Activated CD4-positive, alpha-beta memory T cell treated with anti-CD3 and anti-CD28 coated beads for 36 hours (primary cell): ENCODE measurements at regions not wholly inside any gene's neighbourhood (a gene's known extent, or its start where the extent isn't known, plus 50 kb on each side); places are given as distances from the start of the nearest gene placed in this dataset.

Experiments
- CTCF ChIA-PET: fragments of 350-600 bp; sonication (Branson Sonifier 250); formaldehyde crosslinking; loops from one replicate; lab custom pipeline; 2021; ENCODE audit warnings: antibody characterized with exemption, inconsistent platforms; lab: Charles Lee
- POLR2A ChIA-PET: fragments of 350-600 bp; sonication (Branson Sonifier 250); formaldehyde crosslinking; loops from one replicate; lab custom pipeline; 2021; ENCODE audit warnings: antibody characterized with exemption; lab: Charles Lee
- DNase-seq: peaks from one replicate; pipeline ENCODE4 v3.0.0-alpha.2; 2020
- H3K27ac Mint-ChIP-seq: one replicate; pipeline ENCODE4 v1.8.0; 2021; ENCODE audit warnings: mixed read lengths
- H3K27me3 Mint-ChIP-seq: one replicate; pipeline ENCODE4 v1.8.0; 2021; ENCODE audit warnings: mixed read lengths
- H3K36me3 Mint-ChIP-seq: one replicate; pipeline ENCODE4 v1.8.0; 2021; ENCODE audit warnings: mixed read lengths
- H3K4me1 Mint-ChIP-seq: one replicate; pipeline ENCODE4 v1.8.0; 2021; ENCODE audit warnings: low read depth, mixed read lengths
- H3K4me3 Mint-ChIP-seq: one replicate; pipeline ENCODE4 v1.8.0; 2021; ENCODE audit warnings: mild to moderate bottlenecking, mixed read lengths
- H3K9me3 Mint-ChIP-seq: one replicate; pipeline ENCODE4 v1.8.0; 2021; ENCODE audit warnings: mixed read lengths
- intact Hi-C: fragments of 100-400 bp; cut with micrococcal nuclease; formaldehyde crosslinking; loops from one replicate; pipeline ENCODE4 v1.15.1; 2023

GRCh38 chr5:97797994-97798451 is 615.0 kb upstream of the RIOK2 start:
- ChIA-PET POLR2A (no interaction called here), CTCF (no interaction called here)
- Mint-ChIP-seq H3K27ac (no peak overlapping the region), H3K36me3 (no peaks in the 10 kb centered on the region), H3K4me1 (no peaks in the 10 kb centered on the region), H3K27me3 (no peaks in the 10 kb centered on the region), H3K4me3 (no peak overlapping the region), H3K9me3 (peaks cover 6% of the 10 kb centered on the region)
- no peak for DNase-seq
- intact Hi-C loops: no loop called here

GRCh38 chr5:97801461-97801860 is 618.4 kb upstream of the RIOK2 start:
- Mint-ChIP-seq H3K27ac (no peak overlapping the region), H3K27me3 (no peaks in the 10 kb centered on the region), H3K4me1 (no peaks in the 10 kb centered on the region), H3K36me3 (no peaks in the 10 kb centered on the region), H3K9me3 (peaks cover 15% of the 10 kb centered on the region), H3K4me3 (no peak overlapping the region)
- no peak for DNase-seq
- POLR2A ChIA-PET: no interaction called here
- intact Hi-C loops: no loop called here
- CTCF ChIA-PET: no interaction called here

- no peaks in the 10 kb centered on the region for H3K27me3 Mint-ChIP-seq
- peaks cover 2% of the 10 kb centered on the region for H3K9me3 Mint-ChIP-seq
- intact Hi-C loops: no loop called here
- ChIA-PET CTCF (no interaction called here), POLR2A (no interaction called here)
- H3K4me3 Mint-ChIP-seq: no peak overlapping the region
- H3K4me1 Mint-ChIP-seq: no peaks in the 10 kb centered on the region
- no peaks in the 10 kb centered on the region for H3K36me3 Mint-ChIP-seq
- DNase-seq: no peak
- H3K27ac Mint-ChIP-seq: no peak overlapping the region
Observed at GRCh38 chr5:97820138-97820537, 637.1 kb upstream of the RIOK2 start.

GRCh38 chr5:97832645-97833296 is 649.7 kb upstream of the RIOK2 start:
- DNase-seq: no peak
- no peaks in the 10 kb centered on the region for H3K4me1 Mint-ChIP-seq
- no peaks in the 10 kb centered on the region for H3K36me3 Mint-ChIP-seq
- H3K4me3 Mint-ChIP-seq: no peak overlapping the region
- POLR2A ChIA-PET: no interaction called here
- CTCF ChIA-PET: no interaction called here
- intact Hi-C loops: no loop called here
- no peaks in the 10 kb centered on the region for H3K27me3 Mint-ChIP-seq
- H3K27ac Mint-ChIP-seq: no peak overlapping the region
- H3K9me3 Mint-ChIP-seq: no peaks in the 10 kb centered on the region

- no peak for DNase-seq
- POLR2A ChIA-PET: no interaction called here
- H3K4me3 Mint-ChIP-seq: no peak overlapping the region
- H3K4me1 Mint-ChIP-seq: no peaks in the 10 kb centered on the region
- H3K9me3 Mint-ChIP-seq: no peaks in the 10 kb centered on the region
- no peaks in the 10 kb centered on the region for H3K27me3 Mint-ChIP-seq
- no peaks in the 10 kb centered on the region for H3K36me3 Mint-ChIP-seq
- intact Hi-C loops: no loop called here
- CTCF ChIA-PET: no interaction called here
- no peak overlapping the region for H3K27ac Mint-ChIP-seq
Observed at GRCh38 chr5:97834561-97834960, 651.5 kb upstream of the RIOK2 start.

- ChIA-PET CTCF (no interaction called here), POLR2A (no interaction called here)
- no peak for DNase-seq
- no peak overlapping the region for H3K27ac Mint-ChIP-seq
- H3K4me1 Mint-ChIP-seq: no peaks in the 10 kb centered on the region
- H3K36me3 Mint-ChIP-seq: no peaks in the 10 kb centered on the region
- intact Hi-C loops: no loop called here
- no peaks in the 10 kb centered on the region for H3K9me3 Mint-ChIP-seq
- no peak overlapping the region for H3K4me3 Mint-ChIP-seq
- no peaks in the 10 kb centered on the region for H3K27me3 Mint-ChIP-seq
Observed at GRCh38 chr5:97835112-97835511, 652.1 kb upstream of the RIOK2 start.

GRCh38 chr5:97836816-97837215 is 653.8 kb upstream of the RIOK2 start:
- CTCF ChIA-PET: no interaction called here
- no peak overlapping the region for H3K4me3 Mint-ChIP-seq

GRCh38 chr5:97838214-97838613 is 655.2 kb upstream of the RIOK2 start:
- DNase-seq: no peak
- no peak overlapping the region for H3K4me3 Mint-ChIP-seq
- no peaks in the 10 kb centered on the region for H3K27me3 Mint-ChIP-seq
- H3K4me1 Mint-ChIP-seq: no peaks in the 10 kb centered on the region
- CTCF ChIA-PET: no interaction called here
- no peaks in the 10 kb centered on the region for H3K36me3 Mint-ChIP-seq
- POLR2A ChIA-PET: no interaction called here
- no peaks in the 10 kb centered on the region for H3K9me3 Mint-ChIP-seq
- H3K27ac Mint-ChIP-seq: no peak overlapping the region
- intact Hi-C loops: no loop called here

More at GRCh38 chr5:97836816-97837215, 653.8 kb upstream of the RIOK2 start:
- POLR2A ChIA-PET: no interaction called here
- Mint-ChIP-seq H3K27me3 (no peaks in the 10 kb centered on the region), H3K36me3 (no peaks in the 10 kb centered on the region), H3K9me3 (no peaks in the 10 kb centered on the region), H3K27ac (no peak overlapping the region), H3K4me1 (no peaks in the 10 kb centered on the region)
- intact Hi-C loops: no loop called here
- no peak for DNase-seq

GRCh38 chr5:97839341-97840086 is 656.5 kb upstream of the RIOK2 start:
- no peak for DNase-seq
- no peaks in the 10 kb centered on the region for H3K27me3 Mint-ChIP-seq
- H3K9me3 Mint-ChIP-seq: no peaks in the 10 kb centered on the region
- ChIA-PET CTCF (no interaction called here), POLR2A (no interaction called here)
- intact Hi-C loops: no loop called here
- H3K4me1 Mint-ChIP-seq: no peaks in the 10 kb centered on the region
- H3K36me3 Mint-ChIP-seq: no peaks in the 10 kb centered on the region
- H3K27ac Mint-ChIP-seq: no peak overlapping the region
- H3K4me3 Mint-ChIP-seq: no peak overlapping the region

GRCh38 chr5:97840643-97841042 is 657.6 kb upstream of the RIOK2 start:
- Mint-ChIP-seq H3K4me3 (no peak overlapping the region), H3K36me3 (no peaks in the 10 kb centered on the region), H3K4me1 (no peaks in the 10 kb centered on the region), H3K27me3 (no peaks in the 10 kb centered on the region), H3K9me3 (no peaks in the 10 kb centered on the region), H3K27ac (no peak overlapping the region)
- ChIA-PET CTCF (interaction anchor here (0.6 kb wide), 1 partner anchor 930 kb away, joined by 4 read pairs; no protein-coding TSS in a partner anchor), POLR2A (no interaction called here)
- DNase-seq: no peak
- intact Hi-C loops: no loop called here

- H3K27ac Mint-ChIP-seq: no peak overlapping the region
- H3K27me3 Mint-ChIP-seq: no peaks in the 10 kb centered on the region
- H3K36me3 Mint-ChIP-seq: no peaks in the 10 kb centered on the region
- no peaks in the 10 kb centered on the region for H3K4me1 Mint-ChIP-seq
- H3K9me3 Mint-ChIP-seq: no peaks in the 10 kb centered on the region
- CTCF ChIA-PET: no interaction called here
- intact Hi-C loops: no loop called here
- no peak for DNase-seq
- POLR2A ChIA-PET: no interaction called here
- no peak overlapping the region for H3K4me3 Mint-ChIP-seq
Observed at GRCh38 chr5:97842687-97843086, 659.6 kb upstream of the RIOK2 start.

GRCh38 chr5:97844797-97845196 is 661.8 kb upstream of the RIOK2 start:
- ChIA-PET CTCF (no interaction called here), POLR2A (no interaction called here)
- no peak overlapping the region for H3K27ac Mint-ChIP-seq
- intact Hi-C loops: no loop called here
- H3K27me3 Mint-ChIP-seq: no peaks in the 10 kb centered on the region
- DNase-seq: no peak
- H3K4me3 Mint-ChIP-seq: no peak overlapping the region
- H3K36me3 Mint-ChIP-seq: no peaks in the 10 kb centered on the region
- H3K9me3 Mint-ChIP-seq: no peaks in the 10 kb centered on the region
- H3K4me1 Mint-ChIP-seq: no peaks in the 10 kb centered on the region

- no peak for DNase-seq
- H3K4me1 Mint-ChIP-seq: no peaks in the 10 kb centered on the region
- H3K27me3 Mint-ChIP-seq: no peaks in the 10 kb centered on the region
- intact Hi-C loops: no loop called here
- H3K36me3 Mint-ChIP-seq: no peaks in the 10 kb centered on the region
- POLR2A ChIA-PET: no interaction called here
- H3K4me3 Mint-ChIP-seq: no peak overlapping the region
- H3K27ac Mint-ChIP-seq: no peak overlapping the region
- H3K9me3 Mint-ChIP-seq: no peaks in the 10 kb centered on the region
- CTCF ChIA-PET: no interaction called here
Observed at GRCh38 chr5:97846643-97847042, 663.6 kb upstream of the RIOK2 start.
